ENCODE measurements at regions not wholly inside any gene's neighbourhood (a gene's known extent, or its start where the extent isn't known, plus 50 kb on each side); places are given as distances from the start of the nearest gene placed in this dataset.

DNA sequence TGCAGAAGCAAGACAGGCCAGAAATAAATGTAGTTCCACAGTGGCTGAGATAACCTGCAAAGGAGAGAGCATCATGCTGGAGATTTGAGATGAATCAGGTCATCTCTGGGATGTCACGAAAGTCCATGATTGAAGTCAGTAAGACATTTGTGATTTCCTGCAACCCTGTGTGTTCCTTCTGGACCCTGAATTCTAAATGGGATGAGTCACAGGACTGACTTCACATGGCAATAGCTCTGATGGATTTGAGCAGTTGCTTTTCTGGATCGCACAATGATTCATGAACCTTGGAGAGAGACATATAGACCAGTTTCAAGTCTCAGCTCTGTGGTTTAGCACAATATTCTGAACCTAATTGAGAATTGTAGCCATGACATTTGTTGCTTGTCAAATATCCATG, 102.9 kb downstream of the TSN start:
- Histone ChIP-seq H3K27me3 (ENCODE audit: control insufficient read depth in 3 of 3, insufficient read depth in 3 of 3, low read length in 3 of 3) (no peaks in the 10 kb centered on the region), H3K4me1 (ENCODE audit: control insufficient read depth in 3 of 3, insufficient read depth in 3 of 3, low read length in 3 of 3) (no peaks in the 10 kb centered on the region), H3K9me3 (ENCODE audit: control insufficient read depth in 3 of 3, low read length in 3 of 3) (no peaks in the 10 kb centered on the region), H3K36me3 (ENCODE audit: control insufficient read depth in 3 of 3, insufficient read depth in 3 of 3, low read length in 3 of 3) (no peaks in the 10 kb centered on the region), H3K9ac (ENCODE audit: low read depth in 1 of 3, low read length in 3 of 3) (no peak overlapping the region), H3K27ac (ENCODE audit: low read depth, low read length) (no peak overlapping the region), H3K4me3 (ENCODE audit: low read length in 3 of 3) (no peak overlapping the region)

DNA sequence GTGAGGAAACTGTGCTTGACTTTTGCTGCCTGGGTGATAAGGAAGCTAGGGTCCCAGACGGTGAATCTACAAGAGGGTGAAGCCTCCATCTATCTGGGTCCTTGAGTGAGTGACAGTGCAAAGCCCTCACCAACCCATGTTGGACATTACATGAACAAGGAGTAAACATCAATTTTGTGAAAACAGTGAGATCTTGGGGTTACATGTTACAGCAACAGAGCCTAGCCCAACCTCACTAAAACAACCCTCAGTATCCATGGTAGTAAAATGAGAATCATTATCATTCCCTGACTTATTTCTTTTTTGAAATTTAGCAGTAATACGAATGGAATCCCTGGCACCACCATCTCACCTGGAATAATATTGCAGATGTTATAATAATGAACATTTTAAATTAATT, 103.4 kb downstream of the TSN start:
- no peaks in the 10 kb centered on the region for H3K4me1 ChIP-seq (ENCODE audit: control insufficient read depth in 3 of 3, insufficient read depth in 3 of 3, low read length in 3 of 3)
- H3K27ac ChIP-seq (ENCODE audit: low read depth, low read length): no peak overlapping the region
- H3K4me3 ChIP-seq (ENCODE audit: low read length in 3 of 3): no peak overlapping the region
- H3K9me3 ChIP-seq (ENCODE audit: control insufficient read depth in 3 of 3, low read length in 3 of 3): no peaks in the 10 kb centered on the region
- H3K27me3 ChIP-seq (ENCODE audit: control insufficient read depth in 3 of 3, insufficient read depth in 3 of 3, low read length in 3 of 3): no peaks in the 10 kb centered on the region
- H3K36me3 ChIP-seq (ENCODE audit: control insufficient read depth in 3 of 3, insufficient read depth in 3 of 3, low read length in 3 of 3): no peaks in the 10 kb centered on the region
- no peak overlapping the region for H3K9ac ChIP-seq (ENCODE audit: low read depth in 1 of 3, low read length in 3 of 3)

DNA sequence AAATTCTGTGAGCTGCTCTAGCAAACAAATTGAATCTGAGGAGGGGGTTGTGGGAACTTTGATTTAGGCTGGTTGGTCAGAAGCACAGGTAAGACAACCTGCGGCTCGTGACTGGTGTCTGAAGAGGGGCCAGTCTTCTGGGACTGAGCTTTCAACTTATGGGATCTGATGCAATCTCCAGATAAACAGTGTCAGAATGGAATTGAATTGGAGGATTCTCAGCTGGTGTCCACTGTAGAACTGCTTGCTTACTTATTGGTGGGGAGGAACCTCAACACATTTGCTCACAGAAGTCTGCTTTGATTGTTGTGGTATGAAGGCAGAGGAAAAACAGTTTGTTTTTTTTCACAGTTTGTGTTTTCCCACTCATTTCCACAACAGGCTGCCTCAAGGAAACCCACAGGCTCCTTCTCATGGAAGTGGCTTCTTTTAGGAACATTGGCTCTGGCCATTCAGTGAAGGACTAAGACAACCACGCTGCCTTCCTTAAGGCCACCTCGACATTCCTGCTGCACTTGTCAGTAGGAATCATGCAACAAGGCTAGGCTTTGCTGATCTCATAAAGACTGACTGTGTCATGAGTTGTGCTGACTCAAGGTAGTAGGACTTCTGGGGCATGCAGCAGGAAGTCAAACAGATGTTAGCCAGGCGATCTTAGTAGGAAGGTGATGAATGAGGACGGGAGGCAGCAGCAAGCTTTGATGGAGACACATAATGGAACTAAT, 104.7 kb downstream of the TSN start:
- Histone ChIP-seq H3K36me3 (ENCODE audit: control insufficient read depth in 3 of 3, insufficient read depth in 3 of 3, low read length in 3 of 3) (no peaks in the 10 kb centered on the region), H3K9me3 (ENCODE audit: control insufficient read depth in 3 of 3, low read length in 3 of 3) (no peaks in the 10 kb centered on the region), H3K9ac (ENCODE audit: low read depth in 1 of 3, low read length in 3 of 3) (no peak overlapping the region), H3K4me3 (ENCODE audit: low read length in 3 of 3) (no peak overlapping the region), H3K27ac (ENCODE audit: low read depth, low read length) (no peak overlapping the region), H3K27me3 (ENCODE audit: control insufficient read depth in 3 of 3, insufficient read depth in 3 of 3, low read length in 3 of 3) (no peaks in the 10 kb centered on the region), H3K4me1 (ENCODE audit: control insufficient read depth in 3 of 3, insufficient read depth in 3 of 3, low read length in 3 of 3) (no peaks in the 10 kb centered on the region)

DNA sequence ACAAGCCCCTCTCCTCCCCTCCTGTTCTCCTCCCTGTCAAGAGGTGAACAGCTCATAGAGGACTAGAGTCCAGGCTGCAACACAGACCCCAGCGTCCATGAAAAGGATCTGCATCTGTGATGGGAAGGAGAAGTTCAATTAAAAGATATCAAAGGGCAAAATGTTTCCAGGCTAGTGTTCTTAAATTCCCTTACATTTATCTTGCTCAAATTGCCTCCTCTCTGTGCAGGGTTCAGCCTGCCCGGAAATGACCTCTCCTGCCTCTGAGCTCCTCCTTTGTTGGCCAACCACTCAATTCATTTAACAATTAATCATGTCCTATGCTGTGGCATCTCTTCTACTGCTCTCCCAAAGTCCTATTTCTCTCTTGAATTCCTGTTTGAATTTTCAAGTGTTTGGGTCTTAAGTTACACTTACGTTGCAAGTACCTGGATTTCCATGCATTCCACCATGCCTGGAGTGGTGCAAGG, 105.3 kb downstream of the TSN start:
- H3K27ac ChIP-seq (ENCODE audit: low read depth, low read length): no peak overlapping the region
- no peaks in the 10 kb centered on the region for H3K4me1 ChIP-seq (ENCODE audit: control insufficient read depth in 3 of 3, insufficient read depth in 3 of 3, low read length in 3 of 3)
- H3K9me3 ChIP-seq (ENCODE audit: control insufficient read depth in 3 of 3, low read length in 3 of 3): no peaks in the 10 kb centered on the region
- no peaks in the 10 kb centered on the region for H3K36me3 ChIP-seq (ENCODE audit: control insufficient read depth in 3 of 3, insufficient read depth in 3 of 3, low read length in 3 of 3)
- no peak overlapping the region for H3K4me3 ChIP-seq (ENCODE audit: low read length in 3 of 3)
- no peak overlapping the region for H3K9ac ChIP-seq (ENCODE audit: low read depth in 1 of 3, low read length in 3 of 3)
- H3K27me3 ChIP-seq (ENCODE audit: control insufficient read depth in 3 of 3, insufficient read depth in 3 of 3, low read length in 3 of 3): no peaks in the 10 kb centered on the region

DNA sequence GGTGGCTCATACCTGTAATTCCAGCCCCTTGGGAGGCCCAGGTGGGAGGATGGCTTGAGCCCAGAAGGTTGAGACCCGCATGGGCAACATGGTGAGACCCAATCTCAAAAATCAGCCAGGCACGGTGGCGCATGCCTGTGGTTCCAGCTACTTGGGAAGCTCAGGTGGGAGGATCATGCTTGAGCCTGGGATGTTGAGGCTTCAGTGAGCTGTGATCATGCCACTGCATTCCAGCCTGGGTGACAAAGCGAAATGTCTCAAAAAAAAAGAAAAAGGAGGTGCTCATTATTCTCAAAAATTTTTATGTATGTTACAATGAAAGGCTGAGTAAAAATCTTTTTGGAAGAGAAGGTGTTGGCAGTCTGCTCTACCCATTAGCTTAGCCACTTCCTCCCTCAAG, 106.8 kb downstream of the TSN start:
- no peak overlapping the region for H3K9ac ChIP-seq (ENCODE audit: low read depth in 1 of 3, low read length in 3 of 3)
- H3K27ac ChIP-seq (ENCODE audit: low read depth, low read length): no peak overlapping the region
- no peak overlapping the region for H3K4me3 ChIP-seq (ENCODE audit: low read length in 3 of 3)
- no peaks in the 10 kb centered on the region for H3K4me1 ChIP-seq (ENCODE audit: control insufficient read depth in 3 of 3, insufficient read depth in 3 of 3, low read length in 3 of 3)
- peaks cover 0 to 3% (median 0%) of the 10 kb centered on the region in 3 donors for H3K27me3 ChIP-seq (ENCODE audit: control insufficient read depth in 3 of 3, insufficient read depth in 3 of 3, low read length in 3 of 3)
- no peaks in the 10 kb centered on the region for H3K9me3 ChIP-seq (ENCODE audit: control insufficient read depth in 3 of 3, low read length in 3 of 3)
- H3K36me3 ChIP-seq (ENCODE audit: control insufficient read depth in 3 of 3, insufficient read depth in 3 of 3, low read length in 3 of 3): no peaks in the 10 kb centered on the region

DNA sequence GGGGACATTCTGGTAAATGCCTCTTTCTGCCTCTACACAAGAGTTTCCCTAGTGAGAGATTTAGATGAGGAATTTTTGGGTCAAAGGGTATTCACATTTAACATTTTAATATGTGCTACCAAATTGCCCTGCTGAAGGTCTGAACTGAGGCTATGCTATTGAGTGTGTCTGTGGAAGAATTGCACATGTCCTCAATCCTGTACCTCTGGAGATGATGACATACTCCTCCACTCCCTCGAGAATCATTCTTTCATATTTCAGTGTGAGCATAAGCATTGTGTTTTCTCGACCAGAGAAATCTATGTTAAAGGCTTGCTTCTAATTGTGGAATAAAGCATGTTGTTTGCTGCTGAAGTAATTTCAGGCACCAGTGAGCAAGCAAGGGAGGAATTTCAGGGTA, 110.5 kb downstream of the TSN start:
- Histone ChIP-seq H3K9ac (ENCODE audit: low read depth in 1 of 3, low read length in 3 of 3) (no peak overlapping the region), H3K4me1 (ENCODE audit: control insufficient read depth in 3 of 3, insufficient read depth in 3 of 3, low read length in 3 of 3) (no peaks in the 10 kb centered on the region), H3K4me3 (ENCODE audit: low read length in 3 of 3) (no peak overlapping the region), H3K9me3 (ENCODE audit: control insufficient read depth in 3 of 3, low read length in 3 of 3) (no peaks in the 10 kb centered on the region), H3K27ac (ENCODE audit: low read depth, low read length) (no peak overlapping the region), H3K27me3 (ENCODE audit: control insufficient read depth in 3 of 3, insufficient read depth in 3 of 3, low read length in 3 of 3) (peaks cover 0 to 3% (median 0%) of the 10 kb centered on the region in 3 donors), H3K36me3 (ENCODE audit: control insufficient read depth in 3 of 3, insufficient read depth in 3 of 3, low read length in 3 of 3) (no peaks in the 10 kb centered on the region)

DNA sequence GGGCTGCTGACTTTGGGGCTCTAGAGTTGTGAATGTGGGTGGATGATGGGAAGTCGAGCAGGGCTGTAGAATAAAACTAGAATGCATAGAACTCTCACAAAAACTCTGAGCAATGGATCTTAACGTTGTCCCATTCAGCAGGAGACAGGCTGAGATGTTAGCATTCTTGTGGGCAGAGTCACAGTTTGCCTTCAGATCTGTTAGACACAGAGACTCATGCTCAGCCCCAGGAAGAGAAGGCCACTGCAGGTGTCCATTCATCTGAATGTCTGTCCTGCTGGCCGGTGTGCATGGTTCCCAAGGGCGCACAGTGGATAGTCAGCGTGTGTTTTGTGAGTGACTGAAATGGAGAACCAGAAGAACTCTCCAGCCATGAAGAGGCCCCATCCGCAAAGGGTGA, 111.3 kb downstream of the TSN start:
- Histone ChIP-seq H3K36me3 (ENCODE audit: control insufficient read depth in 3 of 3, insufficient read depth in 3 of 3, low read length in 3 of 3) (no peaks in the 10 kb centered on the region), H3K4me1 (ENCODE audit: control insufficient read depth in 3 of 3, insufficient read depth in 3 of 3, low read length in 3 of 3) (no peaks in the 10 kb centered on the region), H3K27ac (ENCODE audit: low read depth, low read length) (no peak overlapping the region), H3K27me3 (ENCODE audit: control insufficient read depth in 3 of 3, insufficient read depth in 3 of 3, low read length in 3 of 3) (peaks cover 0 to 3% (median 0%) of the 10 kb centered on the region in 3 donors), H3K9ac (ENCODE audit: low read depth in 1 of 3, low read length in 3 of 3) (no peak overlapping the region), H3K4me3 (ENCODE audit: low read length in 3 of 3) (no peak overlapping the region), H3K9me3 (ENCODE audit: control insufficient read depth in 3 of 3, low read length in 3 of 3) (no peaks in the 10 kb centered on the region)

DNA sequence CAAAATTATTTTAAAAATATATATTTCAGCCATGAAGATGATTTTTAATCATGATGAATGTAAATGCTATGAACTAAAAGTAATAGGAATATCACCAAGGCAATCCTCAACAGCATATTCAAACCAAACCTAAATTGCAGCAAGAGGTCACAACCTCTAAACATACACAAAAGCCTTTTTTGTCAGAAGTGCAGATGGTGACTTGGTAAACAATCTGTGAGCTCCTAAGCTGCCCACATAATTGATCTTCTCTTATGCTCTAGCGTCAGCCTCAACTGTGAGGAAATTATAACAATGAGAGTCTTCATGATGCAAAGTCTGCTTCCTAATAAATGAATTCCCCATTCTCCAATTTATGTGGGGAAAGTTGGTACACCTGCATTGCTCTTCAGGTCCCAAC, 113.2 kb downstream of the TSN start:
- Histone ChIP-seq H3K4me1 (ENCODE audit: control insufficient read depth in 3 of 3, insufficient read depth in 3 of 3, low read length in 3 of 3) (no peaks in the 10 kb centered on the region), H3K4me3 (ENCODE audit: low read length in 3 of 3) (no peak overlapping the region), H3K27me3 (ENCODE audit: control insufficient read depth in 3 of 3, insufficient read depth in 3 of 3, low read length in 3 of 3) (peaks cover 0 to 3% (median 2%) of the 10 kb centered on the region in 3 donors), H3K36me3 (ENCODE audit: control insufficient read depth in 3 of 3, insufficient read depth in 3 of 3, low read length in 3 of 3) (no peaks in the 10 kb centered on the region), H3K27ac (ENCODE audit: low read depth, low read length) (no peak overlapping the region), H3K9ac (ENCODE audit: low read depth in 1 of 3, low read length in 3 of 3) (no peak overlapping the region), H3K9me3 (ENCODE audit: control insufficient read depth in 3 of 3, low read length in 3 of 3) (no peaks in the 10 kb centered on the region)

DNA sequence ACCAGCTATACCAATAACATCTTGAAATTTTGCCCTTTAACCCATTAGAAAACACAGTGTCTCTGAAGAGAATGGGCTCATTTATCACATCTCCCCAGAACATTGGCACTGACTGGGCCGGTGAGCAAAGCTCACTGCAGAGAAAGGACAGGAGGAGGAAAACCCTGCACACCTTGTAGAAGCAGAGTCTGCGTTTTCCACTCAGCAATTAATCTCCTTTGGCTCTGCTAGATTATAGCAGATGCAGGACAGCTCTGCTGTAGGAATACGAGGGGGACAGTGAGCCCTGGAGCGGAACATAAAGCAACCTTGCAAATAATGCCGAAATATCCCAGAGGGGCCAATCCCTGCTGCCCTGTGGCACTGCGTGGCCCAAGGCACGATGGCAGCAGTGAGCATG, 113.9 kb downstream of the TSN start:
- H3K4me3 ChIP-seq (ENCODE audit: low read length in 3 of 3): no peak overlapping the region
- H3K27ac ChIP-seq (ENCODE audit: low read depth, low read length): no peak overlapping the region
- H3K27me3 ChIP-seq (ENCODE audit: control insufficient read depth in 3 of 3, insufficient read depth in 3 of 3, low read length in 3 of 3): peaks cover 0 to 4% (median 3%) of the 10 kb centered on the region in 3 donors
- no peaks in the 10 kb centered on the region for H3K9me3 ChIP-seq (ENCODE audit: control insufficient read depth in 3 of 3, low read length in 3 of 3)
- no peaks in the 10 kb centered on the region for H3K4me1 ChIP-seq (ENCODE audit: control insufficient read depth in 3 of 3, insufficient read depth in 3 of 3, low read length in 3 of 3)
- no peak overlapping the region for H3K9ac ChIP-seq (ENCODE audit: low read depth in 1 of 3, low read length in 3 of 3)
- no peaks in the 10 kb centered on the region for H3K36me3 ChIP-seq (ENCODE audit: control insufficient read depth in 3 of 3, insufficient read depth in 3 of 3, low read length in 3 of 3)

DNA sequence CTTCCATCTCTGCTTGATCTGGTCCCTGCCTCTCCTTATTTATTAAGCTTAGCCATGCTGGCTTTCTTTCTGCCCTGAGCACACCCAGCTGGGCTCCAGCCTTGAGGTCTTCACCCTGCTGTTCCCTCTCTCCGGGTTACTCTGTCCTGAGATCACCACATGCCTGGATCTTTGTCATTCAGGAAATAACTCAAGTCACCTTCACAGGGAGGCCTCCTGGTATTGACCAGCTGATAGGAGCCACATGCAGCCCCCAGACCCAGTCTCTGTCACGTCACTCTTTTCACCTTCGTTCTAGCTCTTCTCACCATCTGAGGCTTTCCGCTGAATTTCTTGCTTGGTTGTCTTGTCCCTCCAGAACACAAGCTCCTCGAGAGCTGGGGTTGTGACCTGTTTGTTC, 114.4 kb downstream of the TSN start:
- no peak overlapping the region for H3K27ac ChIP-seq (ENCODE audit: low read depth, low read length)
- H3K4me3 ChIP-seq (ENCODE audit: low read length in 3 of 3): no peak overlapping the region
- no peaks in the 10 kb centered on the region for H3K9me3 ChIP-seq (ENCODE audit: control insufficient read depth in 3 of 3, low read length in 3 of 3)
- peaks cover 0 to 4% (median 3%) of the 10 kb centered on the region in 3 donors for H3K27me3 ChIP-seq (ENCODE audit: control insufficient read depth in 3 of 3, insufficient read depth in 3 of 3, low read length in 3 of 3)
- no peaks in the 10 kb centered on the region for H3K36me3 ChIP-seq (ENCODE audit: control insufficient read depth in 3 of 3, insufficient read depth in 3 of 3, low read length in 3 of 3)
- no peaks in the 10 kb centered on the region for H3K4me1 ChIP-seq (ENCODE audit: control insufficient read depth in 3 of 3, insufficient read depth in 3 of 3, low read length in 3 of 3)
- no peak overlapping the region for H3K9ac ChIP-seq (ENCODE audit: low read depth in 1 of 3, low read length in 3 of 3)

Measured in skeletal muscle tissue (tissue), 3 donors.